ENCODE measurements at regions not wholly inside any gene's neighbourhood (a gene's known extent, or its start where the extent isn't known, plus 50 kb on each side); places are given as distances from the start of the nearest gene placed in this dataset.

- no peaks in the 10 kb centered on the region for H3K27me3 Mint-ChIP-seq (ENCODE audit: low read depth)
- H3K4me3 Mint-ChIP-seq = no peak overlapping the region
- no peaks in the 10 kb centered on the region for H3K36me3 Mint-ChIP-seq
- peaks cover 4% of the 10 kb centered on the region for H3K9me3 Mint-ChIP-seq
- no peak for DNase-seq (ENCODE audit: low spot score in 2 of 2, unreplicated experiment in 2 of 2)
- peak overlapping the region; percentile 57 for H3K27ac Mint-ChIP-seq
- TF ChIP-seq CTCF (IDR thresholded peaks at IDR 0.05; ENCODE audit: unreplicated experiment) = no peak
- peaks cover 9% of the 10 kb centered on the region for H3K4me1 Mint-ChIP-seq
These were observed 890.5 kb upstream of the ANO3 start for GRCh38 chr11:25441421-25441820.

DNA sequence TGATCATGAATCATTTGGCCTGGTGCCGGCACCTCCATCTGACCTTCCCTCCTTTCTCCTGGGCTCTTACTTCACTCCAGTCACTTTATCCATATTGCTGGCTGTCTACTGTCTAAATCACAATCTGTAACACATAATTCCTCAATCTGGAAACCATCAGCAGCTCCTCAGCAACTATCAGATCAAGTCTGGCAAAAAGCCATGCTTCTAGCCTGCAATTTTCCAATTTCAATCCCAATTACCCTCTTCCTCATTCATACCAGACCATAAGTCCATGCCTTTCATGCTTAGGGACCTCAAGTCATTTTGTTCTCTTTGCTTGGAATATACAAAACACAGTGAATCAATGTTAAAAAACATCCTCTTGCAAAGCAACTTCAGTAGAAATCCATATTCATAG is 882.8 kb upstream of the ANO3 start:
- Mint-ChIP-seq H3K36me3 (no peaks in the 10 kb centered on the region), H3K9me3 (no peaks in the 10 kb centered on the region), H3K27ac (no peak overlapping the region), H3K4me3 (no peak overlapping the region), H3K27me3 (ENCODE audit: low read depth) (no peaks in the 10 kb centered on the region), H3K4me1 (peaks cover 8% of the 10 kb centered on the region)
- no peak for DNase-seq (ENCODE audit: low spot score in 2 of 2, unreplicated experiment in 2 of 2)
- no peak for TF ChIP-seq CTCF (IDR thresholded peaks at IDR 0.05; ENCODE audit: unreplicated experiment)

- no peak for TF ChIP-seq CTCF (IDR thresholded peaks at IDR 0.05; ENCODE audit: unreplicated experiment)
- H3K36me3 Mint-ChIP-seq = no peaks in the 10 kb centered on the region
- no peaks in the 10 kb centered on the region for H3K27me3 Mint-ChIP-seq (ENCODE audit: low read depth)
- peaks cover 7% of the 10 kb centered on the region for H3K4me1 Mint-ChIP-seq
- DNase-seq (ENCODE audit: low spot score in 2 of 2, unreplicated experiment in 2 of 2) = no peak
- no peak overlapping the region for H3K4me3 Mint-ChIP-seq
- H3K27ac Mint-ChIP-seq = no peak overlapping the region
- H3K9me3 Mint-ChIP-seq = no peaks in the 10 kb centered on the region
These were observed 878.5 kb upstream of the ANO3 start for GRCh38 chr11:25453471-25453870.

DNA sequence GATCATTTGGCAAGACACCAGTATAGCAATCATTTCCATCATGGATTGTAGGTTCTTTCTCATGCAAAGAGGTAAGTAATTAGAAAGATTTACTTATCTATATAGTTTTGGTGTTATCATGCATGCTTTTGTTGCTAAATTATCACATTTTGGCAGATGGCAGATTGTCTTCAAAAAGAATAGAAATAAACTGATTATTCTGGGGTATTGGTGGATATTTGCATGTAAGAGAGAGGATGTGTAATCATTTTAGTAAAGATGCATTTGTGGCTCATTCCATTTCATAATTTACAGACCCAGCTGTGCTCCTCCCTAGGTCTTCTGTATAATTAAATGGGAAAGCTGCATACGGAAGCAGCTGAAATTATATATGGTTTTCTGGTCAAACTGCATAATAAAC is 875.7 kb upstream of the ANO3 start:
- no peaks in the 10 kb centered on the region for H3K36me3 Mint-ChIP-seq
- no peaks in the 10 kb centered on the region for H3K4me1 Mint-ChIP-seq
- no peak overlapping the region for H3K27ac Mint-ChIP-seq
- no peak for TF ChIP-seq CTCF (IDR thresholded peaks at IDR 0.05; ENCODE audit: unreplicated experiment)
- DNase-seq (ENCODE audit: low spot score in 2 of 2, unreplicated experiment in 2 of 2) = no peak
- no peaks in the 10 kb centered on the region for H3K9me3 Mint-ChIP-seq
- no peak overlapping the region for H3K4me3 Mint-ChIP-seq
- no peaks in the 10 kb centered on the region for H3K27me3 Mint-ChIP-seq (ENCODE audit: low read depth)

DNA sequence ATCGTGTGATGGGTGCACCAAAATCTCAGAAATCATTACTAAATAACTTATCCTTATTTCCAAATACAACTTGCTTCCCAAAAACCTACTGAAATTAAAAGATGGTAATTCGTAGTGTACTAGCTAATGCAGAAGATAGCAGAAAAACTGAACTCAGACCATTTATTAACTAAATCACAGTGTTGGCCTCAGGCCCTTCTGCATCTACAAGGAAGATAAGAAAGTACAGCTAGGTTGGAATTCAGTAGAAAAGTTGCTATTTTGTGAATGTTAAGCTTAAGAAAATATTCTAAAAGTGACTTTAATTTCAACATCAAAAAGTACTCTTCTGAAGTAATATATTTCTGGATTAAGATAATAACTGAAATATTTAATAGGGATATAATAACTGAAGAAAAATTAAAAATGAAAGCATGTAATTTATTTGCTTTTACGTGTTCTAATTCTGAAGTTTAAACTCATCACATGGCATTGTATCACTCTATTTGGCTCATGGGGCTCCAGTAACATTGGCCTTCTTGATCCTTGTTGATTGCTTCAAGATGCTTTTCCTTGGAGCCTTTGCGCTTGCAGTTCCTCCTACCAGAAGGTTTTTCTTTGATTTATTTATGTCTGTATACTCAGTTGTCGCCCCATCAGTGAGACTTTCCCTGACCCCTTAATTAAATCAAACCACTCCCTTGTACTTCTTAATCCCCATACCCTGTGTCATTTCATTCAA is 847.9 kb upstream of the ANO3 start:
- H3K9me3 Mint-ChIP-seq = no peaks in the 10 kb centered on the region

More for the DNA sequence above, 847.9 kb upstream of the ANO3 start:
- TF ChIP-seq CTCF (IDR thresholded peaks at IDR 0.05; ENCODE audit: unreplicated experiment) = no peak
- DNase-seq (ENCODE audit: low spot score in 2 of 2, unreplicated experiment in 2 of 2) = no peak
- Mint-ChIP-seq H3K27me3 (ENCODE audit: low read depth) (no peaks in the 10 kb centered on the region), H3K4me1 (peaks cover 14% of the 10 kb centered on the region), H3K27ac (peak overlapping the region; percentile 15), H3K36me3 (no peaks in the 10 kb centered on the region), H3K4me3 (no peak overlapping the region)
